Astrocyte of the spinal cord (primary cell): ENCODE measurements at regions not wholly inside any gene's neighbourhood (a gene's known extent, or its start where the extent isn't known, plus 50 kb on each side); places are given as distances from the start of the nearest gene placed in this dataset.

Experiments used
- DNase-seq: peaks from one replicate; pipeline ENCODE4 v3.0.0; 2011; ENCODE audit warnings: low read depth, low spot score
- H3K4me3 ChIP-seq: 2 replicates; pipeline ENCODE4 v1.5.1; 2011; ENCODE audit warnings: low read depth, mild to moderate bottlenecking, low read length, moderate library complexity
- CTCF ChIP-seq: IDR thresholded peaks from 2 replicates; pipeline ENCODE4 v1.5.1; 2012; ENCODE audit warnings: low read depth, mild to moderate bottlenecking, low read length, inconsistent platforms
- in situ Hi-C: cut with HindIII; loops from 2 replicates; pipeline ENCODE4 v1.10.0; 2017; ENCODE audit warnings: low sequenced_read_pairs

- H3K4me3 ChIP-seq = no peak overlapping the region
- TF ChIP-seq CTCF = no peak
- no peak for DNase-seq
- in situ Hi-C loops = no loop called here
Observed at GRCh38 chr4:19047279-19047880, 1025.8 kb upstream of the LCORL start.

GRCh38 chr4:19039816-19040215 lies 1018.3 kb upstream of the LCORL start:
- no peak overlapping the region for H3K4me3 ChIP-seq
- DNase-seq = no peak
- no peak for TF ChIP-seq CTCF
- in situ Hi-C loops = no loop called here

GRCh38 chr4:19038231-19038630 lies 1016.7 kb upstream of the LCORL start:
- no peak for TF ChIP-seq CTCF
- H3K4me3 ChIP-seq = no peak overlapping the region
- DNase-seq = no peak
- in situ Hi-C loops = no loop called here

- DNase-seq = no peak
- no peak overlapping the region for H3K4me3 ChIP-seq
- TF ChIP-seq CTCF = no peak
- in situ Hi-C loops = no loop called here
Observed at GRCh38 chr4:19033816-19034733, 1012.5 kb upstream of the LCORL start.

- in situ Hi-C loops = no loop called here
- TF ChIP-seq CTCF = no peak
- DNase-seq = no peak
- no peak overlapping the region for H3K4me3 ChIP-seq
Observed at GRCh38 chr4:19030536-19030935, 1009.0 kb upstream of the LCORL start.

- no peak for TF ChIP-seq CTCF
- H3K4me3 ChIP-seq = no peak overlapping the region
- in situ Hi-C loops = no loop called here
- DNase-seq = no peak
Observed at GRCh38 chr4:19030048-19030447, 1008.5 kb upstream of the LCORL start.
